ENCODE measurements at regions not wholly inside any gene's neighbourhood (a gene's known extent, or its start where the extent isn't known, plus 50 kb on each side); places are given as distances from the start of the nearest gene placed in this dataset.
A peak's percentile ranks its signal among the peaks of the same experiment; 100 is the strongest.

GRCh38 chr3:72261566-72262564 lies 476.9 kb upstream of the PROK2 start:
- no peak for DNase-seq
- Mint-ChIP-seq H3K27me3 (peaks cover 11% of the 10 kb centered on the region), H3K4me1 (ENCODE audit: low read depth) (peaks cover 54% of the 10 kb centered on the region), H3K27ac (no peak overlapping the region), H3K4me3 (no peak overlapping the region), H3K36me3 (ENCODE audit: low read depth) (no peaks in the 10 kb centered on the region), H3K9me3 (peaks cover 8% of the 10 kb centered on the region)

- peaks cover 11% of the 10 kb centered on the region for H3K27me3 Mint-ChIP-seq
- H3K27ac Mint-ChIP-seq: peak overlapping the region; percentile 76
- H3K9me3 Mint-ChIP-seq: peaks cover 8% of the 10 kb centered on the region
- no peak for DNase-seq
- no peaks in the 10 kb centered on the region for H3K36me3 Mint-ChIP-seq (ENCODE audit: low read depth)
- no peak overlapping the region for H3K4me3 Mint-ChIP-seq
- H3K4me1 Mint-ChIP-seq (ENCODE audit: low read depth): peaks cover 51% of the 10 kb centered on the region
These were observed 475.6 kb upstream of the PROK2 start for GRCh38 chr3:72260588-72260910.

GRCh38 chr3:72259755-72260587 lies 475.0 kb upstream of the PROK2 start:
- DNase-seq: peak; percentile 66
- no peak overlapping the region for H3K4me3 Mint-ChIP-seq
- H3K4me1 Mint-ChIP-seq (ENCODE audit: low read depth): peaks cover 48% of the 10 kb centered on the region
- H3K27me3 Mint-ChIP-seq: peaks cover 11% of the 10 kb centered on the region
- H3K27ac Mint-ChIP-seq: peak overlapping the region; percentile 76
- H3K9me3 Mint-ChIP-seq: peaks cover 8% of the 10 kb centered on the region
- no peaks in the 10 kb centered on the region for H3K36me3 Mint-ChIP-seq (ENCODE audit: low read depth)

GRCh38 chr3:72258361-72259141 lies 473.6 kb upstream of the PROK2 start:
- Mint-ChIP-seq H3K4me3 (no peak overlapping the region), H3K27me3 (peaks cover 4% of the 10 kb centered on the region), H3K27ac (no peak overlapping the region), H3K36me3 (ENCODE audit: low read depth) (no peaks in the 10 kb centered on the region), H3K4me1 (ENCODE audit: low read depth) (peaks cover 48% of the 10 kb centered on the region), H3K9me3 (peaks cover 8% of the 10 kb centered on the region)
- no peak for DNase-seq

GRCh38 chr3:72257738-72258137 lies 472.8 kb upstream of the PROK2 start:
- H3K4me1 Mint-ChIP-seq (ENCODE audit: low read depth): peaks cover 48% of the 10 kb centered on the region
- peaks cover 4% of the 10 kb centered on the region for H3K27me3 Mint-ChIP-seq
- no peak overlapping the region for H3K4me3 Mint-ChIP-seq

GRCh38 chr3:72257203-72257602 lies 472.3 kb upstream of the PROK2 start:
- peaks cover 48% of the 10 kb centered on the region for H3K4me1 Mint-ChIP-seq (ENCODE audit: low read depth)
- no peaks in the 10 kb centered on the region for H3K36me3 Mint-ChIP-seq (ENCODE audit: low read depth)
- H3K9me3 Mint-ChIP-seq: peaks cover 8% of the 10 kb centered on the region
- H3K27me3 Mint-ChIP-seq: peaks cover 4% of the 10 kb centered on the region
- no peak overlapping the region for H3K27ac Mint-ChIP-seq
- DNase-seq: no peak
- H3K4me3 Mint-ChIP-seq: no peak overlapping the region

More at GRCh38 chr3:72257738-72258137, 472.8 kb upstream of the PROK2 start:
- Mint-ChIP-seq H3K36me3 (ENCODE audit: low read depth) (no peaks in the 10 kb centered on the region), H3K27ac (no peak overlapping the region), H3K9me3 (peaks cover 8% of the 10 kb centered on the region)
- DNase-seq: no peak

- Mint-ChIP-seq H3K9me3 (peaks cover 8% of the 10 kb centered on the region), H3K4me3 (no peak overlapping the region), H3K36me3 (ENCODE audit: low read depth) (no peaks in the 10 kb centered on the region), H3K27me3 (peaks cover 4% of the 10 kb centered on the region), H3K4me1 (ENCODE audit: low read depth) (peaks cover 48% of the 10 kb centered on the region), H3K27ac (no peak overlapping the region)
- DNase-seq: no peak
These were observed 471.8 kb upstream of the PROK2 start for GRCh38 chr3:72256716-72257115.

- no peak for DNase-seq
- peak overlapping the region; percentile 11 for H3K27ac Mint-ChIP-seq
- peaks cover 46% of the 10 kb centered on the region for H3K4me1 Mint-ChIP-seq (ENCODE audit: low read depth)
- H3K36me3 Mint-ChIP-seq (ENCODE audit: low read depth): no peaks in the 10 kb centered on the region
- H3K4me3 Mint-ChIP-seq: no peak overlapping the region
- peaks cover 4% of the 10 kb centered on the region for H3K27me3 Mint-ChIP-seq
- peaks cover 8% of the 10 kb centered on the region for H3K9me3 Mint-ChIP-seq
These were observed 471.0 kb upstream of the PROK2 start for GRCh38 chr3:72255791-72256559.

- no peak overlapping the region for H3K27ac Mint-ChIP-seq
- no peaks in the 10 kb centered on the region for H3K36me3 Mint-ChIP-seq (ENCODE audit: low read depth)
- H3K27me3 Mint-ChIP-seq: peaks cover 4% of the 10 kb centered on the region
- H3K9me3 Mint-ChIP-seq: peaks cover 8% of the 10 kb centered on the region
- no peak for DNase-seq
- peaks cover 38% of the 10 kb centered on the region for H3K4me1 Mint-ChIP-seq (ENCODE audit: low read depth)
- H3K4me3 Mint-ChIP-seq: no peak overlapping the region
These were observed 470.2 kb upstream of the PROK2 start for GRCh38 chr3:72255191-72255590.

- peaks cover 4% of the 10 kb centered on the region for H3K27me3 Mint-ChIP-seq
- no peak overlapping the region for H3K4me3 Mint-ChIP-seq
- H3K27ac Mint-ChIP-seq: no peak overlapping the region
- H3K9me3 Mint-ChIP-seq: peaks cover 8% of the 10 kb centered on the region
- no peaks in the 10 kb centered on the region for H3K36me3 Mint-ChIP-seq (ENCODE audit: low read depth)
- H3K4me1 Mint-ChIP-seq (ENCODE audit: low read depth): peaks cover 31% of the 10 kb centered on the region
- no peak for DNase-seq
These were observed 469.5 kb upstream of the PROK2 start for GRCh38 chr3:72254483-72254882.

GRCh38 chr3:72250725-72251124 lies 465.8 kb upstream of the PROK2 start:
- H3K4me1 Mint-ChIP-seq (ENCODE audit: low read depth): peaks cover 3% of the 10 kb centered on the region
- peaks cover 6% of the 10 kb centered on the region for H3K27me3 Mint-ChIP-seq
- H3K9me3 Mint-ChIP-seq: no peaks in the 10 kb centered on the region
- DNase-seq: no peak
- no peak overlapping the region for H3K4me3 Mint-ChIP-seq
- no peaks in the 10 kb centered on the region for H3K36me3 Mint-ChIP-seq (ENCODE audit: low read depth)
- no peak overlapping the region for H3K27ac Mint-ChIP-seq

GRCh38 chr3:72248869-72249268 lies 463.9 kb upstream of the PROK2 start:
- H3K4me3 Mint-ChIP-seq: no peak overlapping the region
- H3K27me3 Mint-ChIP-seq: peaks cover 6% of the 10 kb centered on the region
- no peaks in the 10 kb centered on the region for H3K4me1 Mint-ChIP-seq (ENCODE audit: low read depth)
- H3K36me3 Mint-ChIP-seq (ENCODE audit: low read depth): no peaks in the 10 kb centered on the region
- no peak overlapping the region for H3K27ac Mint-ChIP-seq
- no peak for DNase-seq
- no peaks in the 10 kb centered on the region for H3K9me3 Mint-ChIP-seq

GRCh38 chr3:72248389-72248761 lies 463.4 kb upstream of the PROK2 start:
- Mint-ChIP-seq H3K4me1 (ENCODE audit: low read depth) (no peaks in the 10 kb centered on the region), H3K27me3 (peaks cover 6% of the 10 kb centered on the region), H3K36me3 (ENCODE audit: low read depth) (no peaks in the 10 kb centered on the region), H3K4me3 (no peak overlapping the region), H3K27ac (no peak overlapping the region), H3K9me3 (no peaks in the 10 kb centered on the region)
- DNase-seq: no peak
